Prostate gland (tissue), 2 donors: ENCODE measurements at regions not wholly inside any gene's neighbourhood (a gene's known extent, or its start where the extent isn't known, plus 50 kb on each side); places are given as distances from the start of the nearest gene placed in this dataset.

Experiments
- CTCF ChIP-seq, 4 experiments: fragments of 200-600 bp in 2 of 4; fragments of 450-650 bp in 2 of 4; sonication (generic) in 2 of 4; IDR thresholded peaks; 1 replicate in 3 of 4; 2 replicates in 1 of 4; pipeline ENCODE4 v1.5.1; 2016 to 2019; ENCODE audit warnings: antibody characterized with exemption in 4 of 4, mild to moderate bottlenecking in 2 of 4, moderate library complexity in 2 of 4
- POLR2AphosphoS5 ChIP-seq: sonication (generic); formaldehyde crosslinking; IDR thresholded peaks from one replicate; pipeline ENCODE4 v1.6.1; 2017; ENCODE audit warnings: antibody characterized with exemption

GRCh38 chr5:68452286-68452685 is 236.7 kb downstream of the PIK3R1 start:
- TF ChIP-seq CTCF (IDR thresholded peaks at IDR 0.05) (no peak), POLR2AphosphoS5 (no peak)
